Stomach (tissue), 8 donors: ENCODE measurements at regions not wholly inside any gene's neighbourhood (a gene's known extent, or its start where the extent isn't known, plus 50 kb on each side); places are given as distances from the start of the nearest gene placed in this dataset.

ENCODE experiments used
- DNase-seq, 2 donors: peaks; one replicate each; pipeline versions ENCODE4 v3.0.0 to v3.0.0-alpha.2; 2013 to 2019
- H3K27ac ChIP-seq, 5 donors: fragments of 200-600 bp in 4 of 5; sonication (generic) in 4 of 5; one replicate each; pipeline ENCODE4 v1.5.1; 2013 to 2019; ENCODE audit warnings: mild to moderate bottlenecking in 1 of 5, moderate library complexity in 1 of 5
- H3K27me3 ChIP-seq, 3 donors: fragments of 200-600 bp; sonication (generic); one replicate each; pipeline ENCODE4 v1.5.1; 2017 to 2019; ENCODE audit warnings: mixed run types in 1 of 3
- H3K36me3 ChIP-seq, 4 donors: fragments of 200-600 bp; sonication (generic); 1 replicate in 3 of 4; 2 replicates in 1 of 4; pipeline ENCODE4 v1.5.1; 2016 to 2019
- H3K4me1 ChIP-seq, 4 donors: fragments of 200-600 bp; sonication (generic); one replicate each; pipeline ENCODE4 v1.5.1; 2016 to 2019
- H3K4me3 ChIP-seq, 4 donors: fragments of 200-600 bp; sonication (generic) in 3 of 4; one replicate each; pipeline ENCODE4 v1.5.1; 2016 to 2019; ENCODE audit warnings: mild to moderate bottlenecking in 1 of 4
- H3K9me3 ChIP-seq, 4 donors: fragments of 200-600 bp; sonication (generic); one replicate each; pipeline ENCODE4 v1.5.1; 2016 to 2019
- EP300 ChIP-seq: sonication (generic); formaldehyde crosslinking; IDR thresholded peaks from one replicate; pipeline ENCODE4 v1.6.1; 2017; ENCODE audit warnings: antibody characterized with exemption
- POLR2A ChIP-seq, 4 donors: fragments of 450-650 bp; IDR thresholded peaks; one replicate each; pipeline ENCODE4 v1.6.1; 2016; ENCODE audit warnings: antibody characterized with exemption in 4 of 4, control low read depth in 2 of 4, mild to moderate bottlenecking in 1 of 4, moderate library complexity in 1 of 4
- POLR2AphosphoS5 ChIP-seq, 3 donors: sonication (generic); formaldehyde crosslinking; IDR thresholded peaks; one replicate each; pipeline ENCODE4 v1.6.1; 2016; ENCODE audit warnings: antibody characterized with exemption in 3 of 3
- WGBS, 5 donors: extraction: QIAGEN DNeasy Blood & Tissue Kit in 3 of 5; methylation state at CpG; one replicate each; pipeline versions ENCODE4 v1.1.5 to v1.1.7; 2013 to 2018; 5-methylcytosine and 5-hydroxymethylcytosine counted together
- intact Hi-C: fragments of 100-400 bp; cut with DNase I; formaldehyde crosslinking; loops from one replicate; pipeline ENCODE4 v1.15.1; 2023; ENCODE audit warnings: low total_unique reads
- TF ChIP-seq, protein P1 (sequence below), 7 experiments: fragments of 450-650 bp in 4 of 7; fragments of 200-600 bp in 3 of 7; sonication (generic) in 3 of 7; IDR thresholded peaks; one replicate each; pipeline ENCODE4 v1.5.1; 2016 to 2019; ENCODE audit warnings: antibody characterized with exemption in 7 of 7, control low read depth in 2 of 7, mild to moderate bottlenecking in 1 of 7
- donor health status: healthy with polysubstance abuse.
- donor health status: Bipolar disorder and iron deficiency.
- donor health status: healthy.

DNA sequence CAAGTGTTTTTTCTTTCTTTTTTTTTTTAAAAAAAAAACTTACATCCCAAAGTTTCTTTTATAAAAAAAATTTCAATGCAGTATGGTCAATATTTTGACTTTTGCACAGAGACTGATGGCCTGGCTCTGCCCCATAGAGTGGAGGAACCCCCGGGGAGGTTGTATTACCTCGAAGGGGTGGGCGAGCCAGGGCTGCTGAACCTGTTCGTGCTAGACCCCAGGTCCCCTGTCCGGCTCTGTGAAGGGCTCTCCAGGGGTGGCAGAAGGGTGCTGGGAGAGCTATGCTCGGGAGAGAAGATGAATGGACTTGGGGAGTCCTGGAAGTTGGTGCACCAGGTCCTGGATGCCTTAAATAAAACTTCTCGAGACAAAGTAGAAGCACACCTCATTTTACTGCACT is 446.4 kb upstream of the KLF6 start:
- no peak for DNase-seq
- peaks cover 0 to 3% (median 0%) of the 10 kb centered on the region in 4 donors for H3K9me3 ChIP-seq
- no peaks in the 10 kb centered on the region for H3K36me3 ChIP-seq
- no peaks in the 10 kb centered on the region for H3K27me3 ChIP-seq
- H3K4me1 ChIP-seq = no peaks in the 10 kb centered on the region
- H3K4me3 ChIP-seq = no peak overlapping the region
- 91 to 97% (median 94%) methylated on average over 7 of the region's 7 CpGs for WGBS, 5 donors
- TF ChIP-seq POLR2A (IDR thresholded peaks at IDR 0.05) (no peak), EP300 (no peak), POLR2AphosphoS5 (IDR thresholded peaks at IDR 0.05) (no peak)
- TF ChIP-seq, protein P1, sequence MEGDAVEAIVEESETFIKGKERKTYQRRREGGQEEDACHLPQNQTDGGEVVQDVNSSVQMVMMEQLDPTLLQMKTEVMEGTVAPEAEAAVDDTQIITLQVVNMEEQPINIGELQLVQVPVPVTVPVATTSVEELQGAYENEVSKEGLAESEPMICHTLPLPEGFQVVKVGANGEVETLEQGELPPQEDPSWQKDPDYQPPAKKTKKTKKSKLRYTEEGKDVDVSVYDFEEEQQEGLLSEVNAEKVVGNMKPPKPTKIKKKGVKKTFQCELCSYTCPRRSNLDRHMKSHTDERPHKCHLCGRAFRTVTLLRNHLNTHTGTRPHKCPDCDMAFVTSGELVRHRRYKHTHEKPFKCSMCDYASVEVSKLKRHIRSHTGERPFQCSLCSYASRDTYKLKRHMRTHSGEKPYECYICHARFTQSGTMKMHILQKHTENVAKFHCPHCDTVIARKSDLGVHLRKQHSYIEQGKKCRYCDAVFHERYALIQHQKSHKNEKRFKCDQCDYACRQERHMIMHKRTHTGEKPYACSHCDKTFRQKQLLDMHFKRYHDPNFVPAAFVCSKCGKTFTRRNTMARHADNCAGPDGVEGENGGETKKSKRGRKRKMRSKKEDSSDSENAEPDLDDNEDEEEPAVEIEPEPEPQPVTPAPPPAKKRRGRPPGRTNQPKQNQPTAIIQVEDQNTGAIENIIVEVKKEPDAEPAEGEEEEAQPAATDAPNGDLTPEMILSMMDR (IDR thresholded peaks at IDR 0.05) = no peak
- intact Hi-C loops = no loop called here
- no peak overlapping the region for H3K27ac ChIP-seq

- TF ChIP-seq POLR2AphosphoS5 (IDR thresholded peaks at IDR 0.05) (no peak), EP300 (no peak), POLR2A (IDR thresholded peaks at IDR 0.05) (no peak)
- TF ChIP-seq, protein P1 (IDR thresholded peaks at IDR 0.05) = no peak
- intact Hi-C loops = no loop called here
- H3K36me3 ChIP-seq = no peaks in the 10 kb centered on the region
- H3K27me3 ChIP-seq = no peaks in the 10 kb centered on the region
- H3K27ac ChIP-seq = no peak overlapping the region
- no peak for DNase-seq
- H3K9me3 ChIP-seq = peaks cover 0 to 3% (median 0%) of the 10 kb centered on the region in 4 donors
- H3K4me1 ChIP-seq = no peaks in the 10 kb centered on the region
- WGBS, 5 donors = 16 to 72% (median 44%) methylated on average over 1 of the region's 1 CpG
- no peak overlapping the region for H3K4me3 ChIP-seq
Measured at GRCh38 chr10:4230036-4230435, 445.0 kb upstream of the KLF6 start.

GRCh38 chr10:4229106-4229505 is 444.1 kb upstream of the KLF6 start:
- no peak for DNase-seq
- no peaks in the 10 kb centered on the region for H3K36me3 ChIP-seq
- H3K27me3 ChIP-seq = no peaks in the 10 kb centered on the region
- WGBS, 5 donors = 59 to 94% (median 67%) methylated on average over 5 of the region's 5 CpGs
- intact Hi-C loops = no loop called here
- no peak overlapping the region for H3K27ac ChIP-seq
- peaks cover 0 to 3% (median 0%) of the 10 kb centered on the region in 4 donors for H3K9me3 ChIP-seq
- TF ChIP-seq, protein P1 (IDR thresholded peaks at IDR 0.05) = no peak
- no peak for TF ChIP-seq POLR2A (IDR thresholded peaks at IDR 0.05)
- TF ChIP-seq POLR2AphosphoS5 (IDR thresholded peaks at IDR 0.05) = no peak
- TF ChIP-seq EP300 = no peak
- H3K4me1 ChIP-seq = no peaks in the 10 kb centered on the region
- H3K4me3 ChIP-seq = no peak overlapping the region

DNA sequence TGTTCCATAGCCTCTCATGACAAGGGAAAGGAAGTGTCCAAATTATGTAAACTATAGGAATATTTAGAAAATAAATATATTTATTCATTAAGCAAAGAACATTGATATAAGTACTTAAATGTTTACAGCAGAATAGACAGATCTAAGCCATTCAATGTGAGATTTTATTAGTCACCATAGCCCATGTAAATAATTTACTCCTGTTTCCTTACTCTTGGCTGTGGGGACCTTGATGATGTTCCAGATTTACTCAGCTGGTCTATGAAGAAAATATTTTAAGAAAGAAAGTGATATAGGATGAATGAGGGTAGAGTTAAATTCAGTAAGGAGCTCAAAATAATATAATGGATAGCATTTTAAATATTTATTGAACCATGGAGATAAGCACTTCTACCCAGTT is 442.6 kb upstream of the KLF6 start:
- Histone ChIP-seq H3K4me3 (no peak overlapping the region), H3K27ac (no peak overlapping the region), H3K27me3 (no peaks in the 10 kb centered on the region), H3K36me3 (no peaks in the 10 kb centered on the region), H3K9me3 (peaks cover 0 to under 1% (median 0%) of the 10 kb centered on the region in 4 donors), H3K4me1 (no peaks in the 10 kb centered on the region)
- intact Hi-C loops = no loop called here
- TF ChIP-seq, protein P1 (IDR thresholded peaks at IDR 0.05) = no peak
- DNase-seq = no peak
